ENCODE measurements at regions not wholly inside any gene's neighbourhood (a gene's known extent, or its start where the extent isn't known, plus 50 kb on each side); places are given as distances from the start of the nearest gene placed in this dataset.

GRCh38 chr6:120853489-120853888 lies 480.8 kb downstream of the TBC1D32 start:
- no peak for DNase-seq
- no peaks in the 10 kb centered on the region for H3K27me3 ChIP-seq
- intact Hi-C loops (cut with DNase I) = no loop called here
- TF ChIP-seq CTCF (IDR thresholded peaks at IDR 0.05) (no peak), POLR2A (IDR thresholded peaks at IDR 0.05) (no peak)
- H3K4me3 ChIP-seq (replicated peaks in 1 of 3) = no peak overlapping the region
- no peaks in the 10 kb centered on the region for H3K9me3 ChIP-seq
- H3K4me1 ChIP-seq = no peaks in the 10 kb centered on the region
- no peaks in the 10 kb centered on the region for H3K36me3 ChIP-seq
- WGBS, 2 donors = 33 to 77% methylated on average over 2 of the region's 2 CpGs
- no peak overlapping the region for H3K27ac ChIP-seq

- TF ChIP-seq CTCF (IDR thresholded peaks at IDR 0.05) (no peak), POLR2A (IDR thresholded peaks at IDR 0.05) (no peak)
- WGBS, 2 donors = 25 to 62% methylated on average over 1 of the region's 1 CpG
- H3K9me3 ChIP-seq = no peaks in the 10 kb centered on the region
- H3K27ac ChIP-seq = no peak overlapping the region
- no peaks in the 10 kb centered on the region for H3K27me3 ChIP-seq
- DNase-seq = no peak
- H3K4me3 ChIP-seq (replicated peaks in 1 of 3) = no peak overlapping the region
- H3K4me1 ChIP-seq = no peaks in the 10 kb centered on the region
- H3K36me3 ChIP-seq = no peaks in the 10 kb centered on the region
- intact Hi-C loops (cut with DNase I) = no loop called here
Observed at GRCh38 chr6:120852293-120852849, 481.9 kb downstream of the TBC1D32 start.

GRCh38 chr6:120826253-120826652 lies 508.0 kb downstream of the TBC1D32 start:
- DNase-seq = peak; percentile 65 to 75
- H3K27ac ChIP-seq = no peak overlapping the region
- TF ChIP-seq POLR2A (IDR thresholded peaks at IDR 0.05) = no peak
- TF ChIP-seq CTCF (IDR thresholded peaks at IDR 0.05) = peak; percentile 11 to 79 (median 56)
- H3K36me3 ChIP-seq = no peaks in the 10 kb centered on the region
- no peaks in the 10 kb centered on the region for H3K27me3 ChIP-seq
- intact Hi-C loops (cut with DNase I) = no loop called here
- no peaks in the 10 kb centered on the region for H3K9me3 ChIP-seq
- H3K4me1 ChIP-seq = no peaks in the 10 kb centered on the region
- 29 to 31% methylated on average over 2 of the region's 2 CpGs for WGBS, 2 donors
- H3K4me3 ChIP-seq (replicated peaks in 1 of 3) = no peak overlapping the region

- Histone ChIP-seq H3K9me3 (no peaks in the 10 kb centered on the region), H3K4me3 (replicated peaks in 1 of 3) (no peak overlapping the region), H3K36me3 (no peaks in the 10 kb centered on the region), H3K27me3 (no peaks in the 10 kb centered on the region), H3K27ac (no peak overlapping the region), H3K4me1 (no peaks in the 10 kb centered on the region)
- DNase-seq = no peak
- intact Hi-C loops (cut with DNase I) = no loop called here
- TF ChIP-seq CTCF (IDR thresholded peaks at IDR 0.05) (no peak), POLR2A (IDR thresholded peaks at IDR 0.05) (no peak)
Observed at GRCh38 chr6:120816794-120817193, 517.5 kb downstream of the TBC1D32 start.

GRCh38 chr6:120805276-120805675 lies 529.0 kb downstream of the TBC1D32 start:
- Histone ChIP-seq H3K4me1 (no peaks in the 10 kb centered on the region), H3K36me3 (no peaks in the 10 kb centered on the region), H3K27ac (no peak overlapping the region), H3K4me3 (replicated peaks in 1 of 3) (no peak overlapping the region), H3K9me3 (no peaks in the 10 kb centered on the region), H3K27me3 (no peaks in the 10 kb centered on the region)
- TF ChIP-seq CTCF (IDR thresholded peaks at IDR 0.05) (no peak), POLR2A (IDR thresholded peaks at IDR 0.05) (no peak)
- WGBS, 2 donors = 55 to 60% methylated on average over 3 of the region's 3 CpGs
- no peak for DNase-seq
- intact Hi-C loops (cut with DNase I) = no loop called here
